Upper lobe of left lung (tissue), 6 donors: ENCODE measurements at regions not wholly inside any gene's neighbourhood (a gene's known extent, or its start where the extent isn't known, plus 50 kb on each side); places are given as distances from the start of the nearest gene placed in this dataset.
"Not testable (repeated sequence)": the region's sequence is repeated elsewhere in the genome, so short reads cannot be mapped to it uniquely, and the experiment has no call there.

Source experiments
- ATAC-seq, 2 donors: fragments of 200-7000 bp; cut with Tn5 transposase; one replicate each; pipeline ENCODE4 v1.9.1; 2022; ENCODE audit warnings: mild to moderate bottlenecking in 2 of 2, moderate library complexity in 2 of 2; ENCODE audit not compliant: low FRiP score in 2 of 2
- DNase-seq, 2 donors: peaks; one replicate each; pipeline ENCODE4 v3.0.0-alpha.2; 2019 to 2020
- H3K27ac ChIP-seq, 4 donors: fragments of 200-600 bp; sonication (generic); one replicate each; pipeline ENCODE4 v1.5.1; 2016 to 2019
- H3K27me3 ChIP-seq, 4 donors: fragments of 200-600 bp; sonication (generic); one replicate each; pipeline ENCODE4 v1.5.1; 2017 to 2019
- H3K36me3 ChIP-seq, 4 donors: fragments of 200-600 bp; sonication (generic); one replicate each; pipeline ENCODE4 v1.5.1; 2016 to 2019
- H3K4me1 ChIP-seq, 4 donors: fragments of 200-600 bp; sonication (generic); one replicate each; pipeline ENCODE4 v1.5.1; 2018 to 2019
- H3K4me3 ChIP-seq, 4 donors: fragments of 200-600 bp; sonication (generic); one replicate each; pipeline ENCODE4 v1.5.1; 2017 to 2019; ENCODE audit warnings: mild to moderate bottlenecking in 2 of 4, moderate library complexity in 1 of 4
- H3K9me3 ChIP-seq, 4 donors: fragments of 200-600 bp; sonication (generic); one replicate each; pipeline ENCODE4 v1.5.1; 2018 to 2019
- CTCF ChIP-seq, 6 experiments: fragments of 450-650 bp in 4 of 6; fragments of 200-600 bp in 2 of 6; sonication (generic) in 2 of 6; IDR thresholded peaks; one replicate each; pipeline ENCODE4 v1.5.1; 2016 to 2019; ENCODE audit warnings: antibody characterized with exemption in 6 of 6
- EP300 ChIP-seq, 4 donors: sonication (generic); formaldehyde crosslinking; IDR thresholded peaks; one replicate each; pipeline ENCODE4 v1.5.1; 2017; ENCODE audit warnings: antibody characterized with exemption in 4 of 4, control low read depth in 2 of 4
- POLR2A ChIP-seq, 4 donors: fragments of 450-650 bp; IDR thresholded peaks; one replicate each; pipeline ENCODE4 v1.5.1; 2016 to 2017; ENCODE audit warnings: antibody characterized with exemption in 4 of 4, mild to moderate bottlenecking in 2 of 4
- POLR2AphosphoS5 ChIP-seq, 2 donors: sonication (generic); formaldehyde crosslinking; IDR thresholded peaks; one replicate each; pipeline ENCODE4 v1.5.1; 2017; ENCODE audit warnings: antibody characterized with exemption in 2 of 2
- WGBS, 2 donors: methylation state at CpG; one replicate each; pipeline ENCODE4 v1.1.5; 2017 to 2018; 5-methylcytosine and 5-hydroxymethylcytosine counted together
- donor health status: DM: no; HTN: no; CAD: no; lungs with moderate emphysema.
- donor health status: DM: no; HTN: yes; CAD: no; lungs with severe emphysema.

DNA sequence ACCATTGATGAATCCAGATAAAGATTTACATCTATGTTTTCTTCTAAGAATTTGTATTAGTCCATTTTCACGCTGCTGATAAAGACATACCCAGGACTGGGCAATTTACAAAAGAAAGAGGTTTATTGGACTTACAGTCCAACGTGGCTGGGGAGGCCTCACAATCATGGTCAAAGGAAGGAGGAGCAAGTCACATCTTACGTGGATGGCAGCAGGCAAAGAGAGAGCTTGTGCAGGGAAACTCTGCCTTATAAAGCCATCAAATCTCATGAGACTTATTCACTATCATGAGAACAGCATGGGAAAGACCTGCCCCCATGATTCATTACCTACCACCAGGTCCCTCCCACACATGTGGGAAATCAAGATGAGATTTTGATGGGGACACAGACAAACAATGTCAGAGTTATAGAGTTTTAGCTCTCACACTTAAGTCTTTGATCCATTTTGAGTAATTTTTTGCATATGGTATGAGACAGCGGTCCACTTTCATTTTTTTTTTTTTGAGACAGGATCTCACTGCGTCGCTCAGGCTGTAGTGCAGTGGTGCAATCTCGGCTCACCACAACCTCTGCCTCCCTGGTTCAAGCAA is 53.5 kb upstream of the JADE2 start:
- H3K4me1 ChIP-seq, DNase-seq, H3K36me3 ChIP-seq, H3K27me3 ChIP-seq, ATAC-seq, H3K9me3 ChIP-seq, H3K27ac ChIP-seq, H3K4me3 ChIP-seq: not testable (repeated sequence)
- WGBS, 2 donors = 83 to 93% methylated on average over 7 of the region's 7 CpGs

GRCh38 chr5:134468921-134469400 is 56.5 kb upstream of the JADE2 start:
- ATAC-seq = no peak
- peaks cover 20 to 36% (median 29%) of the 10 kb centered on the region in 4 donors for H3K4me1 ChIP-seq
- 75 to 78% methylated on average over 3 of the region's 3 CpGs for WGBS, 2 donors

GRCh38 chr5:134467231-134467630 is 55.5 kb upstream of the CDKN2AIPNL start:
- 82 to 87% methylated on average over 6 of the region's 6 CpGs for WGBS, 2 donors
- no peak for TF ChIP-seq POLR2AphosphoS5 (IDR thresholded peaks at IDR 0.05)
- no peak for TF ChIP-seq CTCF (IDR thresholded peaks at IDR 0.05)
- no peak for TF ChIP-seq POLR2A (IDR thresholded peaks at IDR 0.05)
- no peak for TF ChIP-seq EP300 (IDR thresholded peaks at IDR 0.05)
- Histone ChIP-seq H3K4me3 (peak overlapping the region in 1 of 4 donors; percentile 60), H3K4me1 (peaks cover 20 to 40% (median 33%) of the 10 kb centered on the region in 4 donors), H3K27me3 (no peaks in the 10 kb centered on the region), H3K27ac (peak overlapping the region; percentile 96 to 99 (median 97)), H3K36me3 (no peaks in the 10 kb centered on the region), H3K9me3 (no peaks in the 10 kb centered on the region)
- DNase-seq = no peak
- no peak for ATAC-seq

More at GRCh38 chr5:134468921-134469400, 56.5 kb upstream of the JADE2 start:
- Histone ChIP-seq H3K27ac (no peak overlapping the region), H3K9me3 (no peaks in the 10 kb centered on the region), H3K27me3 (no peaks in the 10 kb centered on the region), H3K4me3 (no peak overlapping the region), H3K36me3 (no peaks in the 10 kb centered on the region)
- DNase-seq = no peak
- TF ChIP-seq POLR2A (IDR thresholded peaks at IDR 0.05) (no peak), POLR2AphosphoS5 (IDR thresholded peaks at IDR 0.05) (no peak), EP300 (IDR thresholded peaks at IDR 0.05) (no peak), CTCF (IDR thresholded peaks at IDR 0.05) (no peak)

GRCh38 chr5:134466241-134467069 is 54.8 kb upstream of the CDKN2AIPNL start:
- H3K4me1 ChIP-seq = peaks cover 20 to 40% (median 33%) of the 10 kb centered on the region in 4 donors
- peak; percentile 93 to 99 (median 96) for TF ChIP-seq EP300 (IDR thresholded peaks at IDR 0.05)
- TF ChIP-seq CTCF (IDR thresholded peaks at IDR 0.05) = peak in 4 of 6 experiments; percentile 5 to 17 (median 6)
- TF ChIP-seq POLR2A (IDR thresholded peaks at IDR 0.05) = peak in 2 of 4 donors; percentile 31 to 52
- peak; percentile 96 to 97 for TF ChIP-seq POLR2AphosphoS5 (IDR thresholded peaks at IDR 0.05)

DNA sequence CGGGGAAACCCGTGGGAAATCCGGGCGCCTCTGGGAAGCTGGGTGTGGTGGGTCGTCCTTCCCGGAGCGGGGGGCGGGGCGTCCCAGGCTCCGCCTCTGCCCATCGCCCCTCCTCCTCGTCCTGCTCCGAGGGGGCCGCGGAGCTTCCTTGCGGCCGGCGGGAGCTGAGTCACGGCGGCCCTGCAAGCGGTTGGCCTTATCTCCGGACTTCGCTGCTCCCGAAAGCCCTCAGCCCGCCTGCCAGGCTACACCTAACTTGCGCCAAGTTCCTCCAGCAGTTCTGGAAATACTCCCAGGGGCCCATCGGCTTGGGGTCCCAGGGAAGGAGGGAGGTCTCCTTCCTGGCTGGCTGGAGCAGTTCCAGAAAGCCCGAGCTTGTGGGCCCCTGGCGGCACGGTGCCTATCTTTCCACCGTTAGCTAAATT is 54.1 kb upstream of the CDKN2AIPNL start:
- H3K27ac ChIP-seq = peak overlapping the region; percentile 96 to 99 (median 97)

More at GRCh38 chr5:134466241-134467069, 54.8 kb upstream of the CDKN2AIPNL start:
- Histone ChIP-seq H3K9me3 (no peaks in the 10 kb centered on the region), H3K36me3 (no peaks in the 10 kb centered on the region), H3K4me3 (peak overlapping the region; percentile 16 to 62 (median 52)), H3K27ac (peak overlapping the region; percentile 96 to 99 (median 97)), H3K27me3 (no peaks in the 10 kb centered on the region)
- peak; percentile 95 to 99 for DNase-seq
- WGBS, 2 donors = 6 to 11% methylated on average over 10 to 26 of the region's 26 CpGs
- peak; percentile 92 to 95 for ATAC-seq

More for the DNA sequence above, 54.1 kb upstream of the CDKN2AIPNL start:
- peak in 2 of 6 experiments; percentile 14 to 25 for TF ChIP-seq CTCF (IDR thresholded peaks at IDR 0.05)
- peak; percentile 85 to 95 for TF ChIP-seq POLR2AphosphoS5 (IDR thresholded peaks at IDR 0.05)
- TF ChIP-seq POLR2A (IDR thresholded peaks at IDR 0.05) = peak in 3 of 4 donors; percentile 57 to 94 (median 74)
- TF ChIP-seq EP300 (IDR thresholded peaks at IDR 0.05) = peak in 2 of 4 donors; percentile 46 to 85
- Histone ChIP-seq H3K4me1 (peaks cover 20 to 40% (median 33%) of the 10 kb centered on the region in 4 donors), H3K36me3 (no peaks in the 10 kb centered on the region), H3K9me3 (no peaks in the 10 kb centered on the region), H3K27me3 (no peaks in the 10 kb centered on the region), H3K4me3 (peak overlapping the region; percentile 16 to 62 (median 52))
- peak; percentile 96 to 97 for DNase-seq
- WGBS, 2 donors = 0 to 3% methylated on average over 5 to 17 of the region's 31 CpGs
- ATAC-seq = peak; percentile 94
